ENCODE measurements at regions not wholly inside any gene's neighbourhood (a gene's known extent, or its start where the extent isn't known, plus 50 kb on each side); places are given as distances from the start of the nearest gene placed in this dataset.
"Not testable (repeated sequence)": the region's sequence is repeated elsewhere in the genome, so short reads cannot be mapped to it uniquely, and the experiment has no call there.

DNA sequence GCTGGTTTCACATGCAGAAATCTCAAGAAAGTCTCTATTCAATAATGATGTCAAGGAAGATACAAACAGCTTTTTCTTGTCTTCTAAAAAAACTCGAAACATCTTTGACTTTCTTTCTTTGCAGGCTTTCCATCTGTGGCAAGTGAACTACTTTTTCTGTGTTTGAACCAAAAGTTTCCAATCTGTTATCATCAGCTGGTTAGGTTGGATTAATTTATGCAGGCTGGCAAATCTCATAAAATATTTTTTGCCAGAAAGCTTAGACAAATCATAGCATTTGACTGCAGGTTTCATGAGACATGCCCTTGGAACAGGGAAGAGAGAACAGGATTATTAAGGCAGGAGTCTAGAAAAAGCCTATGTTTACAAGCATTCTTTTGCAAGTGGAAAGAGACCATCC is 86.1 kb upstream of the ARHGAP42 start:
- no peaks in the 10 kb centered on the region for H3K4me1 ChIP-seq (ENCODE audit: low read depth)
- H3K9me3 ChIP-seq, result no peaks in the 10 kb centered on the region
- intact Hi-C loops (cut with DNase I, micrococcal nuclease), result no loop called here
- H3K4me3 ChIP-seq, result no peak overlapping the region
- TF ChIP-seq, protein P1, sequence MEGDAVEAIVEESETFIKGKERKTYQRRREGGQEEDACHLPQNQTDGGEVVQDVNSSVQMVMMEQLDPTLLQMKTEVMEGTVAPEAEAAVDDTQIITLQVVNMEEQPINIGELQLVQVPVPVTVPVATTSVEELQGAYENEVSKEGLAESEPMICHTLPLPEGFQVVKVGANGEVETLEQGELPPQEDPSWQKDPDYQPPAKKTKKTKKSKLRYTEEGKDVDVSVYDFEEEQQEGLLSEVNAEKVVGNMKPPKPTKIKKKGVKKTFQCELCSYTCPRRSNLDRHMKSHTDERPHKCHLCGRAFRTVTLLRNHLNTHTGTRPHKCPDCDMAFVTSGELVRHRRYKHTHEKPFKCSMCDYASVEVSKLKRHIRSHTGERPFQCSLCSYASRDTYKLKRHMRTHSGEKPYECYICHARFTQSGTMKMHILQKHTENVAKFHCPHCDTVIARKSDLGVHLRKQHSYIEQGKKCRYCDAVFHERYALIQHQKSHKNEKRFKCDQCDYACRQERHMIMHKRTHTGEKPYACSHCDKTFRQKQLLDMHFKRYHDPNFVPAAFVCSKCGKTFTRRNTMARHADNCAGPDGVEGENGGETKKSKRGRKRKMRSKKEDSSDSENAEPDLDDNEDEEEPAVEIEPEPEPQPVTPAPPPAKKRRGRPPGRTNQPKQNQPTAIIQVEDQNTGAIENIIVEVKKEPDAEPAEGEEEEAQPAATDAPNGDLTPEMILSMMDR (IDR thresholded peaks at IDR 0.05), result no peak
- no peaks in the 10 kb centered on the region for H3K36me3 ChIP-seq (ENCODE audit: low read depth)
- ATAC-seq (no peak), DNase-seq (no peak)

DNA sequence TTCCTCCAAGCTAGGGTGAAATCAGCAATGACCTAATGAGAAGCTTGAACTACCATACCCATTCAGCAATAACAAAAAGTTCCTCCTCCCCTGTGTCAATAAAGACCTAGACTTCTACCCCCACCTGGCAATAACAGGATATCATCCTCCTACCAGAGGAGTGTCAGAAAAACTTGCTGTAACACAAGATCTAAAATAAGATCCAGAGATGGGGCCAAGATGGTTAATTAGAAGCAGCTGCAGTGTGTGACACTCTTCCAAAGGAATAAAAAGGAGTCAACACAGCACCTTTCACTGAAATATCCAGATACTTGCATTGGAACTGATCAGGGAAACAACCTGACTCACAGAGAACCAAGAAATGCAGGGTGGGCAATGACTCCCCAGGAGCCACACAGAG is 84.4 kb upstream of the ARHGAP42 start:
- ATAC-seq, result no peak
- intact Hi-C loops (cut with DNase I, micrococcal nuclease), result no loop called here
- H3K9me3 ChIP-seq, result no peaks in the 10 kb centered on the region

DNA sequence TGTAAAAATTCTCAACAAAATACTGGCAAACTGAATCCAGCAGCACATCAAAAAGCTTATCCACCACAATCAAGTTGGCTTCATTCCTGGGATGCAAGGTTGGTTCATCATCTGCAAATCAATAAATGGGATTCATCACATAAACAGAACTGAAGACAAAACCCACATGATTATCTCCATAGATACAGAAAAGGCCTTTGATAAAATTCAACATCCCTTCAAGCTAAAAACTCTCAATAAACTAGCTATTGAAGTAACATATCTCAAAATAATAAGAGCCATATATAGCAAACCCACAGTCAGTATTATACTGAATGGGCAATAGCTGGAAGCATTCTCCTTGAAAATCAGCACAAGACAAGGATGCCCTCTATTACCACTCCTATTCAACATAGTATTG is 79.3 kb upstream of the ARHGAP42 start:
- H3K4me1 ChIP-seq (ENCODE audit: low read depth); H3K9me3 ChIP-seq; ATAC-seq; DNase-seq; intact Hi-C loops (cut with DNase I, micrococcal nuclease); H3K36me3 ChIP-seq (ENCODE audit: low read depth); H3K4me3 ChIP-seq: not testable (repeated sequence)

More for the DNA sequence above, 84.4 kb upstream of the ARHGAP42 start:
- H3K4me1 ChIP-seq (ENCODE audit: low read depth), result no peaks in the 10 kb centered on the region
- H3K4me3 ChIP-seq, result no peak overlapping the region
- no peak for DNase-seq
- TF ChIP-seq, protein P1 (IDR thresholded peaks at IDR 0.05), result no peak
- no peaks in the 10 kb centered on the region for H3K36me3 ChIP-seq (ENCODE audit: low read depth)

DNA sequence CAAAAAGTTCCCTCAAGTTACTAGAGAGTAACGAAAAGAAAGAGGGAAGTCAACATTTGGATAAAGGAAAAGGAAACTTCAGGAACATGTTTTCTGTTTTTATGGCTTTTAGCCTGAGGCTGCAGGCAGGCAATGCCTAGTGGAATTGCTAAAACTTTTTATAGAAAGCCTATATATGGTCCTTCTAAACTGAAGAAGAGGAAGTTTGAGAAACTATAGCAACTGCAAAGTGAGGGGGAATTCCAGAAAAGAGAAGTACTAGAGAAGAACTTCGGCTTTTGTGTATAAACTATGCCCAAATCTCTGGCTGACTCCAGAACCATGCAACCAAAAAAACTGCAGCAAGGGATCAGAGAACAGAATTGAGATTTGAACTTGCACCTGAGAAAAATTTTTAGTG is 74.3 kb upstream of the ARHGAP42 start:
- no peaks in the 10 kb centered on the region for H3K36me3 ChIP-seq (ENCODE audit: low read depth)
- DNase-seq, result no peak
- intact Hi-C loops (cut with DNase I, micrococcal nuclease), result no loop called here
- TF ChIP-seq, protein P1 (IDR thresholded peaks at IDR 0.05), result no peak
- no peak overlapping the region for H3K4me3 ChIP-seq
- no peaks in the 10 kb centered on the region for H3K4me1 ChIP-seq (ENCODE audit: low read depth)
- no peak for ATAC-seq
- no peaks in the 10 kb centered on the region for H3K9me3 ChIP-seq

DNA sequence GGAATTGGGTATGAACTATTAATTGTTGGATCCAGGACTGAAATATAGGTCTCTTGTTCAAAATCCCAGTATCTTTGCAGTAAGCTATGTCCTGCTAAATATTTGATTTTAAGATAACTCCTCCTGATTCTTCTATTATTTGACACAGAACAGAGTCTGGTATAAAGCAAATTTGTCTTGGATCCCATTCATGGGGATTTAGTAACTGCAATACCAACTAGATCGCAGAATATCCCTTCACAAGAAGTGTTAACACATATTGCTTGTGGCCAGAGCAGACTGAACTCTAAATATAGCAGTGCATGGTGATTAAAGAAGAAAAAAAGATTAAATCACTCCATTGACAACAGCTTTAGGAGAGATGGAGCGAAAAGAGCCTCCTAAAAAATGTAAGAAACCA is 68.2 kb upstream of the ARHGAP42 start:
- TF ChIP-seq, protein P1 (IDR thresholded peaks at IDR 0.05), result no peak
- no peak for ATAC-seq
- no peak overlapping the region for H3K4me3 ChIP-seq

DNA sequence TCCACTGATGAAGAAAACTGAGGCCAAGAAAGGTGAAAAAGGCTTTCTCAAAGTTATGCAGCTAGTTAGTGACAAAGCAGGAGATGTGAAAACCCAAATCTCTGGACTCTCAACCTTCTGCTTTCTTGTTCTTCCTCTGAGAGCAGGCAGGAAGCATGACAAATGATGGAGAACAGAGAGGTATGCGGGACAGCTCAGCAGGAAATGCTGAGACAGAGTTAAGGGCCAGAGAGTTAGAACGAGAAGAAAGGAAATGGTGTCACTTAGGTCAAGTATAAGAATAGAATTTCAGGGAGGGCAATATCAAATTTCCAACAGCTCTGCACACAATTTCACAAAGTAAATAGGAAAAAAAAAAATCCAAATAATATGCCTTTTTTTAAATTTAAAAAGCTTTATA is 67.6 kb upstream of the ARHGAP42 start:
- TF ChIP-seq, protein P1 (IDR thresholded peaks at IDR 0.05), result no peak
- peaks cover 18% of the 10 kb centered on the region for H3K9me3 ChIP-seq
- no peak for ATAC-seq
- no peak for DNase-seq
- intact Hi-C loops (cut with DNase I, micrococcal nuclease), result no loop called here
- no peaks in the 10 kb centered on the region for H3K4me1 ChIP-seq (ENCODE audit: low read depth)
- H3K36me3 ChIP-seq (ENCODE audit: low read depth), result no peaks in the 10 kb centered on the region
- no peak overlapping the region for H3K4me3 ChIP-seq

More for the DNA sequence above, 68.2 kb upstream of the ARHGAP42 start:
- Histone ChIP-seq H3K4me1 (ENCODE audit: low read depth) (no peaks in the 10 kb centered on the region), H3K36me3 (ENCODE audit: low read depth) (no peaks in the 10 kb centered on the region), H3K9me3 (peaks cover 18% of the 10 kb centered on the region)
- no peak for DNase-seq
- intact Hi-C loops (cut with DNase I, micrococcal nuclease), result no loop called here
